ENCODE measurements at regions not wholly inside any gene's neighbourhood (a gene's known extent, or its start where the extent isn't known, plus 50 kb on each side); places are given as distances from the start of the nearest gene placed in this dataset.

DNA sequence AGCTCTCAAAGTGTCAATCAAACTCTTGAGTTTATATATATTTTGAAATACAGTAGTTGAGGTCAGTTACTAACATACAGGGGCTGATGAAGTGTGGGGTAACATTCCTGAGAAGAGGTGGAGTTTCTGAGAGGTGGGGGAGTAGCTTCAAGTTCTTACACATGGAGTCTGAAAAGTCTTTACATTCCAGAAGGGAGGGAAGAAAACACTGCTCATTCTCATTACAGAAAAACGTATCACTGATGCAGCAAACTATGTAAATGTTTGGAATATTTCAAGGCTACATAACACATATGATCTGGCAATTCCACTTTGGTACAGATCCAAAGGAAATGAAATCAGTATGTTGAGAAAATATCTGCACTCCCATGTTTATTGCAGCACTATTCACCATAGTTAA is 1065.8 kb upstream of the B3GALT2 start:
- TF ChIP-seq, protein P1, sequence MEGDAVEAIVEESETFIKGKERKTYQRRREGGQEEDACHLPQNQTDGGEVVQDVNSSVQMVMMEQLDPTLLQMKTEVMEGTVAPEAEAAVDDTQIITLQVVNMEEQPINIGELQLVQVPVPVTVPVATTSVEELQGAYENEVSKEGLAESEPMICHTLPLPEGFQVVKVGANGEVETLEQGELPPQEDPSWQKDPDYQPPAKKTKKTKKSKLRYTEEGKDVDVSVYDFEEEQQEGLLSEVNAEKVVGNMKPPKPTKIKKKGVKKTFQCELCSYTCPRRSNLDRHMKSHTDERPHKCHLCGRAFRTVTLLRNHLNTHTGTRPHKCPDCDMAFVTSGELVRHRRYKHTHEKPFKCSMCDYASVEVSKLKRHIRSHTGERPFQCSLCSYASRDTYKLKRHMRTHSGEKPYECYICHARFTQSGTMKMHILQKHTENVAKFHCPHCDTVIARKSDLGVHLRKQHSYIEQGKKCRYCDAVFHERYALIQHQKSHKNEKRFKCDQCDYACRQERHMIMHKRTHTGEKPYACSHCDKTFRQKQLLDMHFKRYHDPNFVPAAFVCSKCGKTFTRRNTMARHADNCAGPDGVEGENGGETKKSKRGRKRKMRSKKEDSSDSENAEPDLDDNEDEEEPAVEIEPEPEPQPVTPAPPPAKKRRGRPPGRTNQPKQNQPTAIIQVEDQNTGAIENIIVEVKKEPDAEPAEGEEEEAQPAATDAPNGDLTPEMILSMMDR (conservative IDR thresholded peaks at IDR 0.05; ENCODE audit: low read length): no peak
- TF ChIP-seq EZH2phosphoT487 (IDR thresholded peaks at IDR 0.05; ENCODE audit: borderline replicate concordance, low read depth, low read length): no peak
